Stomach (tissue), 8 donors: ENCODE measurements at regions not wholly inside any gene's neighbourhood (a gene's known extent, or its start where the extent isn't known, plus 50 kb on each side); places are given as distances from the start of the nearest gene placed in this dataset.

Experiments
- DNase-seq, 2 donors: peaks; one replicate each; pipeline versions ENCODE4 v3.0.0 to v3.0.0-alpha.2; 2013 to 2019
- H3K27ac ChIP-seq, 5 donors: fragments of 200-600 bp in 4 of 5; sonication (generic) in 4 of 5; one replicate each; pipeline ENCODE4 v1.5.1; 2013 to 2019; ENCODE audit warnings: mild to moderate bottlenecking in 1 of 5, moderate library complexity in 1 of 5
- H3K27me3 ChIP-seq, 3 donors: fragments of 200-600 bp; sonication (generic); one replicate each; pipeline ENCODE4 v1.5.1; 2017 to 2019; ENCODE audit warnings: mixed run types in 1 of 3
- H3K36me3 ChIP-seq, 4 donors: fragments of 200-600 bp; sonication (generic); 1 replicate in 3 of 4; 2 replicates in 1 of 4; pipeline ENCODE4 v1.5.1; 2016 to 2019
- H3K4me1 ChIP-seq, 4 donors: fragments of 200-600 bp; sonication (generic); one replicate each; pipeline ENCODE4 v1.5.1; 2016 to 2019
- H3K4me3 ChIP-seq, 4 donors: fragments of 200-600 bp; sonication (generic) in 3 of 4; one replicate each; pipeline ENCODE4 v1.5.1; 2016 to 2019; ENCODE audit warnings: mild to moderate bottlenecking in 1 of 4
- H3K9me3 ChIP-seq, 4 donors: fragments of 200-600 bp; sonication (generic); one replicate each; pipeline ENCODE4 v1.5.1; 2016 to 2019
- CTCF ChIP-seq, 7 experiments: fragments of 450-650 bp in 4 of 7; fragments of 200-600 bp in 3 of 7; sonication (generic) in 3 of 7; IDR thresholded peaks; one replicate each; pipeline ENCODE4 v1.5.1; 2016 to 2019; ENCODE audit warnings: antibody characterized with exemption in 7 of 7, control low read depth in 2 of 7, mild to moderate bottlenecking in 1 of 7
- EP300 ChIP-seq: sonication (generic); formaldehyde crosslinking; IDR thresholded peaks from one replicate; pipeline ENCODE4 v1.6.1; 2017; ENCODE audit warnings: antibody characterized with exemption
- POLR2A ChIP-seq, 4 donors: fragments of 450-650 bp; IDR thresholded peaks; one replicate each; pipeline ENCODE4 v1.6.1; 2016; ENCODE audit warnings: antibody characterized with exemption in 4 of 4, control low read depth in 2 of 4, mild to moderate bottlenecking in 1 of 4, moderate library complexity in 1 of 4
- POLR2AphosphoS5 ChIP-seq, 3 donors: sonication (generic); formaldehyde crosslinking; IDR thresholded peaks; one replicate each; pipeline ENCODE4 v1.6.1; 2016; ENCODE audit warnings: antibody characterized with exemption in 3 of 3
- WGBS, 5 donors: extraction: QIAGEN DNeasy Blood & Tissue Kit in 3 of 5; methylation state at CpG; one replicate each; pipeline versions ENCODE4 v1.1.5 to v1.1.7; 2013 to 2018; 5-methylcytosine and 5-hydroxymethylcytosine counted together
- intact Hi-C: fragments of 100-400 bp; cut with DNase I; formaldehyde crosslinking; loops from one replicate; pipeline ENCODE4 v1.15.1; 2023; ENCODE audit warnings: low total_unique reads
- donor health status: healthy with polysubstance abuse.
- donor health status: Bipolar disorder and iron deficiency.
- donor health status: healthy.

GRCh38 chr16:11430601-11431317, 85.5 kb downstream of the RMI2 start:
- H3K27ac ChIP-seq = no peak overlapping the region
- H3K27me3 ChIP-seq = peaks cover 0 to 3% (median 0%) of the 10 kb centered on the region in 3 donors
- intact Hi-C loops = no loop called here
- 61 to 79% (median 66%) methylated on average over 7 to 11 of the region's 11 CpGs for WGBS, 5 donors
- no peak overlapping the region for H3K4me3 ChIP-seq
- TF ChIP-seq CTCF (IDR thresholded peaks at IDR 0.05) (no peak), POLR2AphosphoS5 (IDR thresholded peaks at IDR 0.05) (no peak), POLR2A (IDR thresholded peaks at IDR 0.05) (no peak), EP300 (no peak)
- no peak for DNase-seq
- H3K4me1 ChIP-seq = no peaks in the 10 kb centered on the region
- H3K9me3 ChIP-seq = peaks cover 0 to 6% (median 2%) of the 10 kb centered on the region in 4 donors
- H3K36me3 ChIP-seq = no peaks in the 10 kb centered on the region

GRCh38 chr16:11431915-11432465, 86.7 kb downstream of the RMI2 start:
- Histone ChIP-seq H3K9me3 (peaks cover 0 to 6% (median 2%) of the 10 kb centered on the region in 4 donors), H3K27ac (no peak overlapping the region), H3K4me3 (no peak overlapping the region), H3K4me1 (no peaks in the 10 kb centered on the region), H3K36me3 (no peaks in the 10 kb centered on the region), H3K27me3 (peaks cover 0 to 6% (median 0%) of the 10 kb centered on the region in 3 donors)
- WGBS, 5 donors = 71 to 89% (median 76%) methylated on average over 3 to 4 of the region's 4 CpGs
- intact Hi-C loops = no loop called here
- DNase-seq = no peak
- TF ChIP-seq POLR2AphosphoS5 (IDR thresholded peaks at IDR 0.05) (no peak), EP300 (no peak), CTCF (IDR thresholded peaks at IDR 0.05) (no peak), POLR2A (IDR thresholded peaks at IDR 0.05) (no peak)

- H3K9me3 ChIP-seq = peaks cover 0 to 6% (median 2%) of the 10 kb centered on the region in 4 donors
- WGBS, 5 donors = 65 to 87% (median 80%) methylated on average over 4 of the region's 4 CpGs
- H3K4me1 ChIP-seq = no peaks in the 10 kb centered on the region
- no peak for DNase-seq
- intact Hi-C loops = no loop called here
- no peak overlapping the region for H3K27ac ChIP-seq
- TF ChIP-seq POLR2AphosphoS5 (IDR thresholded peaks at IDR 0.05) = no peak
- no peak for TF ChIP-seq CTCF (IDR thresholded peaks at IDR 0.05)
- TF ChIP-seq POLR2A (IDR thresholded peaks at IDR 0.05) = no peak
- TF ChIP-seq EP300 = no peak
- H3K36me3 ChIP-seq = no peaks in the 10 kb centered on the region
- no peak overlapping the region for H3K4me3 ChIP-seq
- peaks cover 0 to 6% (median 0%) of the 10 kb centered on the region in 3 donors for H3K27me3 ChIP-seq
These were observed 87.7 kb downstream of the RMI2 start for GRCh38 chr16:11432856-11433395.

GRCh38 chr16:11435576-11435975, 90.3 kb downstream of the RMI2 start:
- Histone ChIP-seq H3K27me3 (peaks cover 0 to 6% (median 0%) of the 10 kb centered on the region in 3 donors), H3K36me3 (no peaks in the 10 kb centered on the region), H3K9me3 (peaks cover 0 to 17% (median 11%) of the 10 kb centered on the region in 4 donors), H3K4me3 (no peak overlapping the region), H3K4me1 (no peaks in the 10 kb centered on the region), H3K27ac (no peak overlapping the region)
- DNase-seq = no peak
- no peak for TF ChIP-seq POLR2AphosphoS5 (IDR thresholded peaks at IDR 0.05)
- no peak for TF ChIP-seq EP300
- TF ChIP-seq CTCF (IDR thresholded peaks at IDR 0.05) = no peak
- no peak for TF ChIP-seq POLR2A (IDR thresholded peaks at IDR 0.05)
- WGBS, 5 donors = 74 to 98% (median 87%) methylated on average over 5 to 11 of the region's 11 CpGs
- intact Hi-C loops = no loop called here
